Left lung (tissue), 4 donors: ENCODE measurements at regions not wholly inside any gene's neighbourhood (a gene's known extent, or its start where the extent isn't known, plus 50 kb on each side); places are given as distances from the start of the nearest gene placed in this dataset.

ENCODE experiments used
- ATAC-seq: fragments of 200-7000 bp; cut with Tn5 transposase; one replicate; pipeline ENCODE4 v1.9.1; 2020; ENCODE audit warnings: moderate library complexity
- DNase-seq, 4 donors: peaks; one replicate each; pipeline ENCODE4 v3.0.0-alpha.2; 2013 to 2020
- H3K27ac ChIP-seq, 2 donors: fragments of 200-600 bp; sonication (generic) in 1 of 2; one replicate each; pipeline versions ENCODE4 v1.5.0 to v1.8.0; 2020 to 2021
- H3K27me3 ChIP-seq, 2 donors: fragments of 200-600 bp; sonication (generic) in 1 of 2; one replicate each; pipeline versions ENCODE4 v1.5.0 to v1.8.0; 2020 to 2021
- H3K36me3 ChIP-seq, 2 donors: fragments of 200-600 bp; sonication (generic) in 1 of 2; one replicate each; pipeline versions ENCODE4 v1.5.0 to v1.8.0; 2020 to 2021
- H3K4me1 ChIP-seq, 2 donors: fragments of 200-600 bp; one replicate each; pipeline ENCODE4 v1.8.0; 2021
- H3K4me3 ChIP-seq, 2 donors: fragments of 200-600 bp; sonication (generic) in 1 of 2; one replicate each; pipeline versions ENCODE4 v1.5.0 to v1.8.0; 2020 to 2021; ENCODE audit warnings: mild to moderate bottlenecking in 1 of 2
- H3K9me3 ChIP-seq, 2 donors: fragments of 200-600 bp; sonication (generic) in 1 of 2; one replicate each; pipeline versions ENCODE4 v1.5.0 to v1.8.0; 2020 to 2021
- intact Hi-C, 2 donors: fragments of 100-400 bp; cut with DNase I; formaldehyde crosslinking; loops; one replicate each; pipeline versions ENCODE4 v1.11.2 to v1.14.2; 2022
- TF ChIP-seq, protein P1 (sequence below), 2 donors: fragments of 200-600 bp; sonication (generic) in 1 of 2; IDR thresholded peaks; one replicate each; pipeline versions ENCODE4 v1.5.0 to v1.8.0; 2021; ENCODE audit warnings: antibody characterized with exemption in 2 of 2
- donor health status: DM: no; HTN: yes; CAD: no.
- donor health status: DM: no; HTN: no; CAD: no.

DNA sequence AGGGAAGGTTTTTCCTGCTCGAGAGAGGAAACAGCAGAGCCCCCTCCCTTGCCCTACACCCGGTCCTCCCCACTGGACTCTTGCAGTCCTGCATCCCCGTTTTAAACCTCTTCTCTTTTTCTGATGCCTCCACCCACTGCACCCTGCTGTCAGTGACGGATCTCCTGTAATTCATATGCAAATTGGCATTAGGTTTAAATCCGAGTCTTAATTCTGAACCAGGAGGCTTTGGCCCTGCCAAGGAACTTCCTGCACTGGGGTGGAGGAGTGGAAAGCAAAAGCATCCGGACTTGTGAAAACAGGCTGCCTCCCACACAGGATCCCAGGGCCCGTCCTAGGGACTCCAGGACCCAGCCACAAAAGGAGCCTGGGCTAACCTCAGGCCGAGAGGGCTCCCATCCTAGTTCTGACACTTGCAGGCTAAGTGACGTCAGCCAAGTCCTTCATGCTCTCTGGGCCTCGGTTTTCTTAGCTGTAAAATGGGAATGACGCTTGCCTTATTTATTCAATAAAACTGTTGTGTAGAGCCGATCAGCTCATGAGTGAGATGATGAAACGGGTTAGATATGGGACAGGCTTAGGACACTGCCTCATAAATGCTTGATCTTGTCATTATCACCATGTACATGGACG, 613.3 kb downstream of the AJAP1 start:
- Histone ChIP-seq H3K27ac (no peak overlapping the region), H3K9me3 (peaks cover 0 to 9% of the 10 kb centered on the region in 2 donors), H3K4me3 (no peak overlapping the region), H3K36me3 (no peaks in the 10 kb centered on the region), H3K4me1 (no peaks in the 10 kb centered on the region), H3K27me3 (peaks cover 0 to 30% of the 10 kb centered on the region in 2 donors)
- intact Hi-C loops, result no loop called here
- TF ChIP-seq, protein P1, sequence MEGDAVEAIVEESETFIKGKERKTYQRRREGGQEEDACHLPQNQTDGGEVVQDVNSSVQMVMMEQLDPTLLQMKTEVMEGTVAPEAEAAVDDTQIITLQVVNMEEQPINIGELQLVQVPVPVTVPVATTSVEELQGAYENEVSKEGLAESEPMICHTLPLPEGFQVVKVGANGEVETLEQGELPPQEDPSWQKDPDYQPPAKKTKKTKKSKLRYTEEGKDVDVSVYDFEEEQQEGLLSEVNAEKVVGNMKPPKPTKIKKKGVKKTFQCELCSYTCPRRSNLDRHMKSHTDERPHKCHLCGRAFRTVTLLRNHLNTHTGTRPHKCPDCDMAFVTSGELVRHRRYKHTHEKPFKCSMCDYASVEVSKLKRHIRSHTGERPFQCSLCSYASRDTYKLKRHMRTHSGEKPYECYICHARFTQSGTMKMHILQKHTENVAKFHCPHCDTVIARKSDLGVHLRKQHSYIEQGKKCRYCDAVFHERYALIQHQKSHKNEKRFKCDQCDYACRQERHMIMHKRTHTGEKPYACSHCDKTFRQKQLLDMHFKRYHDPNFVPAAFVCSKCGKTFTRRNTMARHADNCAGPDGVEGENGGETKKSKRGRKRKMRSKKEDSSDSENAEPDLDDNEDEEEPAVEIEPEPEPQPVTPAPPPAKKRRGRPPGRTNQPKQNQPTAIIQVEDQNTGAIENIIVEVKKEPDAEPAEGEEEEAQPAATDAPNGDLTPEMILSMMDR (IDR thresholded peaks at IDR 0.05), result no peak
- ATAC-seq (no peak), DNase-seq (no peak)

DNA sequence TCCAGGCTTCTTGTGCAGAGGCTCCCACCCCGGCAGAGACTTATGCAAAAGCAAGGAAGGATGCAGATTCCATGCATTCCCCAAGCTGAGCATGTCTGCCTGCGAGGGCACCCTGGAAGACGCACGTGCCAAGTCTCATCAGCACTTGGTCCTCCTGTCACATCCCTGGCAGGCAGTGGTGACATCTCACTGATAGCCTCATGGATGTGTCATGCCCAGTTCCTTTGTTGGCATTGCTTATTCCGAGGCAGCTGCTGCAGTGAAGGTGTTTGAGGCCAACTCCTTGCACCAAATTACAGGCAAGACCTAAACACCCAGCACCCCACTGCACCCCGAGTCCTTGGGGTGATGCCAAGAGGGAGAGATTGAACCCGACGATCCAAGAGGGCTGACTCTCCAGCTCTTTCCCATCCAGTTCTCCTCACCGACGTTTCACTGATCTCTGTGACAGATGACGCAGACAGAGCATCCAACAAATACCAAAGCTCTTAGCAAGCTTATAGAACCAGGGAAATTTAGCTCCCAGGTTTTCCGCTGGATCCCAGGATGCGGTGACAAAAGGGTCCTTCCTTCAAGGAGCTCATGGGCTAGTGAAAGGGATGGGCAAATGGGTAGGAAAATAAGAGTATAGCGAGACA, 611.1 kb downstream of the AJAP1 start:
- ATAC-seq, result no peak
- TF ChIP-seq, protein P1 (IDR thresholded peaks at IDR 0.05), result no peak
- Histone ChIP-seq H3K36me3 (no peaks in the 10 kb centered on the region), H3K4me3 (no peak overlapping the region), H3K4me1 (no peaks in the 10 kb centered on the region), H3K27ac (no peak overlapping the region), H3K27me3 (peaks cover 0 to 30% of the 10 kb centered on the region in 2 donors), H3K9me3 (peaks cover 0 to 9% of the 10 kb centered on the region in 2 donors)
- intact Hi-C loops, result no loop called here
- no peak for DNase-seq

DNA sequence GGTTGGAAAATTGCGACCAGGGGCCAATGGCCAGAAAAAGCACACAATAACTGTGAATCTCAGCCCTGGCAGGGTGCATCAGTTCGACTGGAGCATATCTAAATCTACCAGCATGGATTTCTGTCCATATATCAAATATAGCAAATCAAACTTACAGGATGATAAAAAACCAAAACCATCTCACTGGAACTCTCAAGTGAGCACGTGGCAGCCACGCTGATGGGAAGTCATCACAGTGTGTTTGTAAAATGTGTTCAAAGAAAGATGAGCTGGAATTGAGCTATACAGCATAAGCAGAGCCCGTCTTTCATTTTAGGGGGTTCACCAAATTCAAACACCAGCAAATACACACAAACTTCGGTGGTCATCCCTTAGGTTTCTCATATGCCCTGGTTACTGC, 610.1 kb downstream of the AJAP1 start:
- ATAC-seq (no peak), DNase-seq (no peak)
- H3K36me3 ChIP-seq, result no peaks in the 10 kb centered on the region
- TF ChIP-seq, protein P1 (IDR thresholded peaks at IDR 0.05), result no peak
- intact Hi-C loops, result no loop called here
- peaks cover 0 to 15% of the 10 kb centered on the region in 2 donors for H3K9me3 ChIP-seq
- peaks cover 0 to 30% of the 10 kb centered on the region in 2 donors for H3K27me3 ChIP-seq
- no peak overlapping the region for H3K27ac ChIP-seq
- no peak overlapping the region for H3K4me3 ChIP-seq
- no peaks in the 10 kb centered on the region for H3K4me1 ChIP-seq

DNA sequence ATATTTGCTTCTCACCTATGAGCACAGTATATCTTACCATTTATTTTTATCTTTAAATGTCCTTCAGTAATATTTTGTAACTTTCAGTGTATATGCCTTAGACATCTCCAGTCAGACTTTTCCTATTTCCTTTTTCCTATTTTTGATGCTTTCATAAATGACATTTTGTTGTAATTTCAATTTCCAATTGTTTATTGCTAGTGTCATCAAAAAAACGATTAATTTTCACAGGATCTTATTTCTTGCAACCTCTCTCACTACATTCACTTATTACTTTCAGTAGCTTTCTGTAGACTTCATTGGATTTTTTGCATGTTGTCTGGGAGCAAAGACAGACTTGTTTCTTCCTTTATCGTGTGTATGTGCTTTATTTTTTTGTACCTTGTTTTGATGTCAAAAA, 602.4 kb downstream of the AJAP1 start:
- Histone ChIP-seq H3K9me3 (peaks cover 0 to 20% of the 10 kb centered on the region in 2 donors), H3K4me1 (no peaks in the 10 kb centered on the region), H3K4me3 (no peak overlapping the region), H3K27ac (no peak overlapping the region), H3K36me3 (no peaks in the 10 kb centered on the region), H3K27me3 (no peaks in the 10 kb centered on the region)
- intact Hi-C loops, result no loop called here
- TF ChIP-seq, protein P1 (IDR thresholded peaks at IDR 0.05), result no peak
- DNase-seq (no peak), ATAC-seq (no peak)

DNA sequence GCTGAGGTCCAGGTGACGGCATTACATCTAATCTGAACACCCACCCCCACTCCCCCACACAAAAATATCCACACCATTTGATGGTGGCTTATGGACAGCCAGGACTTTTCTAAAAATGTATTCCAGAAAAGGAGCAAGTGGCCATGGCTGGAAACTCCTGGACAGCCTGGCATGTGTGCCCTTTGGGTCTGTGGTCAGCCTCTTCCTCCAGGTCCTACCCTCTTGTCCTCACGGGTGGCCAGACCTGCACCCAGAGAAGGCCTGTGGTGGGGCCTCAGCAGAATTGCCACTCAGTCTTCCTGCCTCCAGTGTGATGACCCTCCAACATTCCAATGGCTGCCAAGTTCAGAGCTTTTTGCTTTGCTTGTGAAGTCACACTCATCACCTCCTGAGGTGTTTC, 600.6 kb downstream of the AJAP1 start:
- no peaks in the 10 kb centered on the region for H3K27me3 ChIP-seq
- ATAC-seq, result no peak
- TF ChIP-seq, protein P1 (IDR thresholded peaks at IDR 0.05), result no peak
- no peak for DNase-seq
- intact Hi-C loops, result no loop called here
- H3K4me1 ChIP-seq, result no peaks in the 10 kb centered on the region
- no peak overlapping the region for H3K27ac ChIP-seq
- no peak overlapping the region for H3K4me3 ChIP-seq
- peaks cover 0 to 24% of the 10 kb centered on the region in 2 donors for H3K9me3 ChIP-seq
- no peaks in the 10 kb centered on the region for H3K36me3 ChIP-seq
